ENCODE measurements at regions not wholly inside any gene's neighbourhood (a gene's known extent, or its start where the extent isn't known, plus 50 kb on each side); places are given as distances from the start of the nearest gene placed in this dataset.

GRCh38 chr6:62889240-62889639 lies 322.0 kb upstream of the FKBP1C start:
- Mint-ChIP-seq H3K27ac (no peak overlapping the region), H3K27me3 (no peaks in the 10 kb centered on the region), H3K4me1 (no peaks in the 10 kb centered on the region), H3K9me3 (peaks cover 3% of the 10 kb centered on the region), H3K36me3 (ENCODE audit: low read depth) (no peaks in the 10 kb centered on the region), H3K4me3 (no peak overlapping the region)
- intact Hi-C loops (cut with micrococcal nuclease): no loop called here
- CTCF ChIA-PET: no interaction called here
- no peak for ATAC-seq (ENCODE audit: low read depth)
- POLR2A ChIA-PET: no interaction called here
- no peak for DNase-seq
- TF ChIP-seq CTCF (IDR thresholded peaks at IDR 0.05): no peak

GRCh38 chr6:62891065-62891647 lies 320.1 kb upstream of the FKBP1C start:
- H3K27me3 Mint-ChIP-seq: no peaks in the 10 kb centered on the region
- no peaks in the 10 kb centered on the region for H3K4me1 Mint-ChIP-seq
- peaks cover 3% of the 10 kb centered on the region for H3K9me3 Mint-ChIP-seq
- intact Hi-C loops (cut with micrococcal nuclease): loop anchor here (2.0 kb wide), 1 partner anchor 1082 kb away; no protein-coding TSS in a partner anchor
- ChIA-PET POLR2A (no interaction called here), CTCF (no interaction called here)
- ATAC-seq (ENCODE audit: low read depth): no peak
- H3K27ac Mint-ChIP-seq: no peak overlapping the region
- H3K4me3 Mint-ChIP-seq: no peak overlapping the region
- TF ChIP-seq CTCF (IDR thresholded peaks at IDR 0.05): no peak
- H3K36me3 Mint-ChIP-seq (ENCODE audit: low read depth): no peaks in the 10 kb centered on the region
- no peak for DNase-seq

DNA sequence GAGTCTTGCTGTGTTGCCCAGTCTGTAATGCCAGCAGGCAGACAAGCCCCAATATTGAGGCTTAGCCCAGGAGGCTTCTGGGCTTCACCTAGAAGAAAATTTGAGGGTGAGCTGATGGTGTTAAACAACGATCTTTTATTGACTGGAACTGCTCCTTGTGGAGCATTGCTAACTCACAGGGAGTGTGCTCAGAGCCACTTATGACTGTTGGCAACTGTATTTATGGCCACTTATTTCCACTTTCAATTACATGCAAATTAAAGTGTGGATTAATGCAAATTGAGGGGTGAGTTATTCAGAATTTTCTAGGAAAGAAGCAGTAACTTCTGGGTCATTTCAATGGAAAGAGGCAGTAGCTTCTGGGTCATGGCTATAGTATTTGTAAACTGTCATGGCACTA lies 317.2 kb upstream of the FKBP1C start:
- Mint-ChIP-seq H3K4me1 (no peaks in the 10 kb centered on the region), H3K27ac (no peak overlapping the region), H3K9me3 (peaks cover 3% of the 10 kb centered on the region), H3K4me3 (no peak overlapping the region), H3K27me3 (no peaks in the 10 kb centered on the region), H3K36me3 (ENCODE audit: low read depth) (no peaks in the 10 kb centered on the region)
- intact Hi-C loops (cut with micrococcal nuclease): no loop called here
- no peak for TF ChIP-seq CTCF (IDR thresholded peaks at IDR 0.05)
- ChIA-PET CTCF (no interaction called here), POLR2A (no interaction called here)
- no peak for ATAC-seq (ENCODE audit: low read depth)
- DNase-seq: no peak

GRCh38 chr6:62903266-62903665 lies 308.0 kb upstream of the FKBP1C start:
- Mint-ChIP-seq H3K27me3 (no peaks in the 10 kb centered on the region), H3K4me3 (no peak overlapping the region), H3K4me1 (no peaks in the 10 kb centered on the region), H3K9me3 (peaks cover 2% of the 10 kb centered on the region), H3K27ac (no peak overlapping the region), H3K36me3 (ENCODE audit: low read depth) (no peaks in the 10 kb centered on the region)
- no peak for TF ChIP-seq CTCF (IDR thresholded peaks at IDR 0.05)
- DNase-seq (no peak), ATAC-seq (ENCODE audit: low read depth) (no peak)
- POLR2A ChIA-PET: no interaction called here
- intact Hi-C loops (cut with micrococcal nuclease): no loop called here
- CTCF ChIA-PET: no interaction called here

- H3K36me3 Mint-ChIP-seq (ENCODE audit: low read depth): no peaks in the 10 kb centered on the region
- peaks cover 2% of the 10 kb centered on the region for H3K9me3 Mint-ChIP-seq
- no peaks in the 10 kb centered on the region for H3K4me1 Mint-ChIP-seq
- POLR2A ChIA-PET: no interaction called here
- no peak for TF ChIP-seq CTCF (IDR thresholded peaks at IDR 0.05)
- no peak for DNase-seq
- H3K27ac Mint-ChIP-seq: no peak overlapping the region
- no peak for ATAC-seq (ENCODE audit: low read depth)
- CTCF ChIA-PET: no interaction called here
- intact Hi-C loops (cut with micrococcal nuclease): no loop called here
- no peaks in the 10 kb centered on the region for H3K27me3 Mint-ChIP-seq
- H3K4me3 Mint-ChIP-seq: no peak overlapping the region
Observed at GRCh38 chr6:62904687-62905086, 306.6 kb upstream of the FKBP1C start.
